ENCODE measurements at regions not wholly inside any gene's neighbourhood (a gene's known extent, or its start where the extent isn't known, plus 50 kb on each side); places are given as distances from the start of the nearest gene placed in this dataset.

DNA sequence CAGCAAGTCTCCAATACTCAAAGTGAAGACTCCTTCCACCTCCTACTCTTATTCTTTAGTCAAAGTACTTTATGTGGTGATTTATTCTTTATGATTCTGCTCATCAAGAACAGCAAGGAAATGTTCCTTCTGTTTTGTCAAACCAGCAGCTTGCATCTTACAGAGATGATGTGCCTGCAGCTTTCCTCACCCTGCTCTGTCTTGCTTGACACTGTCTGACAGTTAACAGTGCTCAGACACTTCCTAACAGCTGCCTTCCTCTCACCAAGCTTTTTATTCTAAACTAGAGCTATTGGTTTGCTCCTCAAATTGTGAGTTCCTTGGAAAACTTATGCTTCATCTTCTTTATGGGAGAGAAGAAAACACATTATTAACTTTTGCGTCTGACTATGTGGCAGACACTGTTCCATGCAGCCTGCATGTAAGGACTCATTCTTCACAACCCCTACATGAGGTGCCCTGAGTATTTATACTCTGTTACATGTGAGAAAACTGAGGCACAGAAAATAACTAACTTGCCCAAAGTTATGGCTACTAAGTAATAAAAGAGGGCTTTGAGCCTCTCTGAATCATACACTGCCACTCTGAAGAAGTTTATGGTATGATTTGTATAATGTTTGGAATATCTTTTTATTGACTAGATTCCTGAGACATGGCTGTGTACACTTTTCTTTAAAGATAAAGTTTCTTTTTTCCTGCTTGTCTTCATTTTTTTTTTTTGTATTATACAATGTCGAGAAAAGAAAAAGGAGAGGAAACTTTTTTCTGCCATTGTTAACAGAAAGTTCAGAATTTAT is 723.3 kb upstream of the DDX18 start:
- peaks cover 17% of the 10 kb centered on the region for H3K9me3 ChIP-seq (ENCODE audit: control insufficient read depth, insufficient read depth, low read length)
- POLR2A ChIA-PET = no interaction called here
- TF ChIP-seq, protein P1, sequence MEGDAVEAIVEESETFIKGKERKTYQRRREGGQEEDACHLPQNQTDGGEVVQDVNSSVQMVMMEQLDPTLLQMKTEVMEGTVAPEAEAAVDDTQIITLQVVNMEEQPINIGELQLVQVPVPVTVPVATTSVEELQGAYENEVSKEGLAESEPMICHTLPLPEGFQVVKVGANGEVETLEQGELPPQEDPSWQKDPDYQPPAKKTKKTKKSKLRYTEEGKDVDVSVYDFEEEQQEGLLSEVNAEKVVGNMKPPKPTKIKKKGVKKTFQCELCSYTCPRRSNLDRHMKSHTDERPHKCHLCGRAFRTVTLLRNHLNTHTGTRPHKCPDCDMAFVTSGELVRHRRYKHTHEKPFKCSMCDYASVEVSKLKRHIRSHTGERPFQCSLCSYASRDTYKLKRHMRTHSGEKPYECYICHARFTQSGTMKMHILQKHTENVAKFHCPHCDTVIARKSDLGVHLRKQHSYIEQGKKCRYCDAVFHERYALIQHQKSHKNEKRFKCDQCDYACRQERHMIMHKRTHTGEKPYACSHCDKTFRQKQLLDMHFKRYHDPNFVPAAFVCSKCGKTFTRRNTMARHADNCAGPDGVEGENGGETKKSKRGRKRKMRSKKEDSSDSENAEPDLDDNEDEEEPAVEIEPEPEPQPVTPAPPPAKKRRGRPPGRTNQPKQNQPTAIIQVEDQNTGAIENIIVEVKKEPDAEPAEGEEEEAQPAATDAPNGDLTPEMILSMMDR (IDR thresholded peaks at IDR 0.05; ENCODE audit: low read depth, low read length) = no peak
- H3K4me3 ChIP-seq (ENCODE audit: low read depth, low read length) = no peak overlapping the region
- CTCF ChIA-PET = no interaction called here
- no peak for DNase-seq (ENCODE audit: low read depth, low spot score)
- no peaks in the 10 kb centered on the region for H3K27me3 ChIP-seq (ENCODE audit: control insufficient read depth, insufficient read depth, low read length)
- no peak overlapping the region for H3K27ac ChIP-seq (ENCODE audit: low read depth, low read length)

DNA sequence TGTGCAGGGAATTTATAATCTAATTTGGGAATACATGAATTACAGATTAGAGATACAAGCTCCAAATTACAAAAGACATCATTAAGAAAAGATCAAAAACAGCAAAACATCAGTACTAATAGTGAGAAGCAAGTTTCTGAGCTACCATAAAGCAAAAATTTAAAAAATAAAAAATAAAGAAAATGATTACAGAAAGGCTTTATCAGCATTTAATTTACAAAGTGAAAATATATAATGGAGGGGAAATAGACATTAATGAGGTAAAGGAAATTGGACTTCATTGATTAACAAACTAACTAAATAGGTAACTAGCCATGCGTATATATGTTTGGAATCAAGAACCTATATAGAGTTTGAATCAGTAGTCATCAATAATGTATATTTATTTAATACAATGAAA is 712.9 kb upstream of the DDX18 start:
- no peak for DNase-seq (ENCODE audit: low read depth, low spot score)
- H3K9me3 ChIP-seq (ENCODE audit: control insufficient read depth, insufficient read depth, low read length) = peaks cover 6% of the 10 kb centered on the region; the same call in 1 of the 2 replicates
- ChIA-PET CTCF (no interaction called here), POLR2A (no interaction called here)
- H3K27ac ChIP-seq (ENCODE audit: low read depth, low read length) = no peak overlapping the region
- no peak overlapping the region for H3K4me3 ChIP-seq (ENCODE audit: low read depth, low read length)
- TF ChIP-seq, protein P1 (IDR thresholded peaks at IDR 0.05; ENCODE audit: low read depth, low read length) = no peak
- H3K27me3 ChIP-seq (ENCODE audit: control insufficient read depth, insufficient read depth, low read length) = no peaks in the 10 kb centered on the region

DNA sequence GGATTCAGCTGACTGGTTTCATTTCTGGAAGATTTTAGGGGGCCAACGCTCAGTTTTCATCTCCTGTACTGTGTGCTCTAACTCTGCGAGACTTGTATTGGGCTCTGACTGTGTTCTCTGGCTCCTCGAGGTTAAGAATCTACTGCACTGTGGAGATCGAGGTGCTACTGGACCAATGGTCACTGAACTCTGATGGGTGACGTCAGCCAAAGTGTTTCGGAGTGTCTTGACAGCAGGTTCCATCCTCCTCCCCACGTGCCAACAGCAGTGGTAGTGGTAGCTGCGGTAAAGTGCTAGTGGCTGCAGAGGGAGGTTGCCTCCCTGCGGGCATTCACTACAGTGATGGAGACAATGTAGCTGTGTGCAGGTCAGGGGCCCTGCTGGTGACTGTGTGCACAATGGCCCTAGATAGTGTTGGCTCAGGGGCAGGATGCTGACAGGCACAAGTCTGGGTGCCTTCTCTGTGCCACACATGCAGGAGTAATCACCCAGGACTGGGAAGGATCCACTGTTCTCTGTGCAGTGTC is 705.7 kb upstream of the DDX18 start:
- CTCF ChIA-PET = no interaction called here

DNA sequence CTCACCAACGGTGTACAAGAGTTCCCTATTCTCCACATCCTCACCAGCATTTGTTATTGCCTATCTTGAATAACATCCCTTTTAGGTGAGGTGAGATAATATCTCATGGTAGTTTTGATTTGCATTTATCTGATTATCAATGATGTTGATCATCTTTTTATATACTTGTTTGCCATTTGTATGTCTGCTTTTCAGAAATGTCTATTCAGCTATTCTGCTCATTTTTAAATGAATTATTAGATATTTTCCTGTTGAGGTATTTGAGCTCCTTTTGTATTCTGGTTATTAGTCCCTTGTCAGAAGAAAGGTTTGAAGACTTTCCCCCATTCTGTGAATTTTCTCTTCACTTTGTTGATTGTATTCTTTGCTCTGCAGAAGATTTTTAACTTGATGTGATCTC is 695.5 kb upstream of the DDX18 start:
- no peak for DNase-seq (ENCODE audit: low read depth, low spot score)
- Histone ChIP-seq H3K4me3 (ENCODE audit: low read depth, low read length) (no peak overlapping the region), H3K27ac (ENCODE audit: low read depth, low read length) (no peak overlapping the region), H3K9me3 (ENCODE audit: control insufficient read depth, insufficient read depth, low read length) (no peaks in the 10 kb centered on the region), H3K27me3 (ENCODE audit: control insufficient read depth, insufficient read depth, low read length) (no peaks in the 10 kb centered on the region)
- TF ChIP-seq, protein P1 (IDR thresholded peaks at IDR 0.05; ENCODE audit: low read depth, low read length) = no peak
- ChIA-PET CTCF (no interaction called here), POLR2A (no interaction called here)

More for the DNA sequence above, 705.7 kb upstream of the DDX18 start:
- no peak overlapping the region for H3K4me3 ChIP-seq (ENCODE audit: low read depth, low read length)
- no peak overlapping the region for H3K27ac ChIP-seq (ENCODE audit: low read depth, low read length)
- no peaks in the 10 kb centered on the region for H3K27me3 ChIP-seq (ENCODE audit: control insufficient read depth, insufficient read depth, low read length)
- no peak for DNase-seq (ENCODE audit: low read depth, low spot score)
- H3K9me3 ChIP-seq (ENCODE audit: control insufficient read depth, insufficient read depth, low read length) = peaks cover 28% of the 10 kb centered on the region
- TF ChIP-seq, protein P1 (IDR thresholded peaks at IDR 0.05; ENCODE audit: low read depth, low read length) = no peak
- POLR2A ChIA-PET = no interaction called here

DNA sequence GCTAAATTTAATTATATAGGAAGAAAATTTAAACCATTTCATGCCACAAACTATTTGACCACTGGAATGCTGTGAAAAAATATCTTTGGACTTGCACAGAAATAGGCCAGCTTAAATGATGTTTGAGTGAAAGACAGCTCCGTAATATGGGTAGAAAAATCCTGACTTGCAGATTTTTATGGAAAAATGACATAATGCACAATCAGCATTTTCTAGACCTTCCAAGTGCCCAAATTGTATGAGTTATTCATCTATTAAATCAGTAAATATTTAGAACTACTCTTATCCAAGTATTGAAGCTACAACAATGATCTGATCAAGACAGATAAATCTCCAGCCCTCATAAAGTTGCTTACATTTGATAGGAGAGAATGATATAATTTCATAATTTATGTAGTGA is 691.1 kb upstream of the DDX18 start:
- TF ChIP-seq, protein P1 (IDR thresholded peaks at IDR 0.05; ENCODE audit: low read depth, low read length) = no peak
- H3K27me3 ChIP-seq (ENCODE audit: control insufficient read depth, insufficient read depth, low read length) = no peaks in the 10 kb centered on the region
- ChIA-PET CTCF (no interaction called here), POLR2A (interaction anchor here (0.5 kb wide), 1 partner anchor 720 kb away, joined by 3 read pairs; no protein-coding TSS in a partner anchor)
- DNase-seq (ENCODE audit: low read depth, low spot score) = no peak
- H3K27ac ChIP-seq (ENCODE audit: low read depth, low read length) = no peak overlapping the region
- peaks cover 3% of the 10 kb centered on the region; the same call in 1 of the 2 replicates for H3K9me3 ChIP-seq (ENCODE audit: control insufficient read depth, insufficient read depth, low read length)
- no peak overlapping the region for H3K4me3 ChIP-seq (ENCODE audit: low read depth, low read length)

Data from AG04450 (cell line).